ENCODE measurements at regions not wholly inside any gene's neighbourhood (a gene's known extent, or its start where the extent isn't known, plus 50 kb on each side); places are given as distances from the start of the nearest gene placed in this dataset.

GRCh38 chr16:22688930-22689329 lies 125.0 kb upstream of the HS3ST2 start:
- Histone ChIP-seq H2BK5ac (ENCODE audit: low read depth, low read length, poor library complexity, severe bottlenecking) (no peak overlapping the region), H3K79me1 (ENCODE audit: low read depth in 1 of 2, low read length in 2 of 2) (no peaks in the 10 kb centered on the region), H4K5ac (ENCODE audit: low read depth, low read length) (no peak overlapping the region), H2BK120ac (ENCODE audit: low read depth, low read length) (no peak overlapping the region), H3K14ac (replicated peaks; ENCODE audit: low read depth, low read length) (no peak overlapping the region), H2AFZ (replicated peaks; ENCODE audit: low read length, poor library complexity) (no peak overlapping the region), H4K20me1 (ENCODE audit: insufficient read depth, low read length) (no peaks in the 10 kb centered on the region), H3K27me3 (ENCODE audit: control insufficient read depth, insufficient read depth, low read length) (no peaks in the 10 kb centered on the region; the same call in 1 of the 2 replicates), H4K8ac (ENCODE audit: low read depth in 2 of 2, low read length in 2 of 2) (no peak overlapping the region), H3K9ac (ENCODE audit: low read depth, low read length) (no peak overlapping the region), H2AK5ac (ENCODE audit: low read depth, low read length) (no peak overlapping the region), H4K91ac (ENCODE audit: insufficient read depth, low read depth, low read length) (no peak overlapping the region), H3K4me2 (ENCODE audit: low read depth, low read length) (no peak overlapping the region), H3K23ac (ENCODE audit: low read depth, low read length) (no peak overlapping the region), H3K56ac (ENCODE audit: extremely low read depth, insufficient read depth, low read length) (no peak overlapping the region), H2BK15ac (ENCODE audit: low read depth, low read length) (no peak overlapping the region), H2AK9ac (replicated peaks; ENCODE audit: low read depth, low read length, poor library complexity) (no peak overlapping the region), H3K18ac (ENCODE audit: low read depth, low read length) (no peak overlapping the region), H3K27ac (ENCODE audit: insufficient read depth, low read length) (no peak overlapping the region), H3K4ac (ENCODE audit: low read depth, low read length) (no peak overlapping the region), H2BK20ac (ENCODE audit: low read depth, low read length) (no peak overlapping the region), H3K9me3 (ENCODE audit: control insufficient read depth, insufficient read depth, low read length) (no peaks in the 10 kb centered on the region), H3K4me1 (ENCODE audit: control insufficient read depth, insufficient read depth, low read length) (no peaks in the 10 kb centered on the region), H3K4me3 (ENCODE audit: insufficient read depth, low read depth, low read length) (no peak overlapping the region), H3K9me1 (ENCODE audit: insufficient read depth, low read length) (no peaks in the 10 kb centered on the region), H3K36me3 (ENCODE audit: control insufficient read depth, insufficient read depth, low read length) (no peaks in the 10 kb centered on the region)
- BruUV-seq (replicated peaks): no TSS peak
- ChIA-PET POLR2A (ENCODE audit: unreplicated experiment) (no interaction called here), CTCF (interaction anchor here (0.7 to 1.0 kb wide), 2 partner anchors 38 to 1164 kb away, joined by 3 read pairs; no protein-coding TSS in a partner anchor)
- DNase-seq (no peak), ATAC-seq (ENCODE audit: low read depth) (no peak)
- no CpG with 5 or more reads among the region's 1 CpG for WGBS, 2 experiments (ENCODE audit: extremely low coverage in 2 of 2, insufficient read length in 1 of 2)
- dilution Hi-C loops (cut with HindIII; ENCODE audit: low sequenced_read_pairs, unreplicated experiment) (no loop called here), in situ Hi-C loops (cut with MboI; ENCODE audit: low sequenced_read_pairs) (no loop called here), intact Hi-C loops (cut with micrococcal nuclease) (no loop called here)
- no peak for TF ChIP-seq USF2 (IDR thresholded peaks at IDR 0.05; ENCODE audit: low read depth, low read length)
- no peak for TF ChIP-seq MAFK (IDR thresholded peaks at IDR 0.05; ENCODE audit: low read depth, low read length)
- TF ChIP-seq MAZ (IDR thresholded peaks at IDR 0.05; ENCODE audit: borderline replicate concordance, low read depth, low read length): no peak
- no peak for TF ChIP-seq SMC3 (IDR thresholded peaks at IDR 0.05; ENCODE audit: low read depth, low read length)
- TF ChIP-seq NFE2L2 (IDR thresholded peaks at IDR 0.05; ENCODE audit: low read depth, low read length): no peak
- TF ChIP-seq RFX5 (IDR thresholded peaks at IDR 0.05; ENCODE audit: low read depth, low read length): no peak
- TF ChIP-seq POLR2A (IDR thresholded peaks at IDR 0.05; ENCODE audit: low read depth, low read length): no peak
- no peak for TF ChIP-seq MXI1 (IDR thresholded peaks at IDR 0.05; ENCODE audit: borderline replicate concordance, low read depth, low read length)
- no peak for TF ChIP-seq CHD1 (IDR thresholded peaks at IDR 0.05; ENCODE audit: low read depth, low read length)
- TF ChIP-seq ELK1 (IDR thresholded peaks at IDR 0.05; ENCODE audit: borderline replicate concordance, low read depth, low read length): no peak
- TF ChIP-seq BHLHE40 (IDR thresholded peaks at IDR 0.05; ENCODE audit: low read depth, low read length): no peak
- no peak for TF ChIP-seq RAD21 (IDR thresholded peaks at IDR 0.05; ENCODE audit: low read length)
- TF ChIP-seq, protein P1, sequence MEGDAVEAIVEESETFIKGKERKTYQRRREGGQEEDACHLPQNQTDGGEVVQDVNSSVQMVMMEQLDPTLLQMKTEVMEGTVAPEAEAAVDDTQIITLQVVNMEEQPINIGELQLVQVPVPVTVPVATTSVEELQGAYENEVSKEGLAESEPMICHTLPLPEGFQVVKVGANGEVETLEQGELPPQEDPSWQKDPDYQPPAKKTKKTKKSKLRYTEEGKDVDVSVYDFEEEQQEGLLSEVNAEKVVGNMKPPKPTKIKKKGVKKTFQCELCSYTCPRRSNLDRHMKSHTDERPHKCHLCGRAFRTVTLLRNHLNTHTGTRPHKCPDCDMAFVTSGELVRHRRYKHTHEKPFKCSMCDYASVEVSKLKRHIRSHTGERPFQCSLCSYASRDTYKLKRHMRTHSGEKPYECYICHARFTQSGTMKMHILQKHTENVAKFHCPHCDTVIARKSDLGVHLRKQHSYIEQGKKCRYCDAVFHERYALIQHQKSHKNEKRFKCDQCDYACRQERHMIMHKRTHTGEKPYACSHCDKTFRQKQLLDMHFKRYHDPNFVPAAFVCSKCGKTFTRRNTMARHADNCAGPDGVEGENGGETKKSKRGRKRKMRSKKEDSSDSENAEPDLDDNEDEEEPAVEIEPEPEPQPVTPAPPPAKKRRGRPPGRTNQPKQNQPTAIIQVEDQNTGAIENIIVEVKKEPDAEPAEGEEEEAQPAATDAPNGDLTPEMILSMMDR (conservative IDR thresholded peaks at IDR 0.05; ENCODE audit: low read depth, low read length): no peak
